ENCODE measurements at regions not wholly inside any gene's neighbourhood (a gene's known extent, or its start where the extent isn't known, plus 50 kb on each side); places are given as distances from the start of the nearest gene placed in this dataset.

- Histone ChIP-seq H3K27ac (ENCODE audit: low read depth, low read length) (no peak overlapping the region), H3K4me3 (ENCODE audit: low read depth, low read length) (no peak overlapping the region), H3K27me3 (ENCODE audit: insufficient read depth, low read length) (peaks cover 15% of the 10 kb centered on the region; the same call in 1 of the 2 replicates), H3K36me3 (ENCODE audit: insufficient read depth, low read length) (no peaks in the 10 kb centered on the region), H3K4me1 (ENCODE audit: control insufficient read depth, insufficient read depth, low read length, unreplicated experiment) (no peaks in the 10 kb centered on the region), H3K79me2 (ENCODE audit: control insufficient read depth, insufficient read depth, low read length, unreplicated experiment) (no peaks in the 10 kb centered on the region), H2AFZ (ENCODE audit: low read length, unreplicated experiment) (no peak overlapping the region)
Measured at GRCh38 chr17:6243186-6243585, 173.0 kb downstream of the WSCD1 start.

DNA sequence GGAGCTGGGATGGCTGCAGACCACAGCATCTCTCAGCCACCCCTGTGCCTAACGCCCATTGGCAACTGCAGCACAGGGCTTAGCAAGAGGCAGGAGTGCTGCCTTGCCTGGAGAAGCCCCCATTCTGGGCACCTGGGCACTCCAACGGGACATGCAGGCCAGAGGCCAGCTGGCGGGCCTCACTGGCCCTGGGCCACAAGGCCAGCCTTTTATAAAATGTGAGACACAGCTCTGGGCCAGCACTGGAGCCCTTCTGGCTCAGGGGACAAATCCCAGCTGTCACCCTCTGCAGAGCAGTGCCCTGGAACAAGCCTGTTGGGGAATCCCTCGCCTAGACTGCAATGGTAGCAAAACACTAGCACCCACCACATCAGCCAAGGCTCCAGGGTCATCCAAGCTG, 171.8 kb downstream of the WSCD1 start:
- Histone ChIP-seq H3K36me3 (ENCODE audit: insufficient read depth, low read length) (no peaks in the 10 kb centered on the region), H3K27me3 (ENCODE audit: insufficient read depth, low read length) (peaks cover 15% of the 10 kb centered on the region; the same call in 1 of the 2 replicates), H2AFZ (ENCODE audit: low read length, unreplicated experiment) (no peak overlapping the region), H3K4me1 (ENCODE audit: control insufficient read depth, insufficient read depth, low read length, unreplicated experiment) (no peaks in the 10 kb centered on the region), H3K79me2 (ENCODE audit: control insufficient read depth, insufficient read depth, low read length, unreplicated experiment) (no peaks in the 10 kb centered on the region), H3K27ac (ENCODE audit: low read depth, low read length) (no peak overlapping the region), H3K4me3 (ENCODE audit: low read depth, low read length) (no peak overlapping the region)

DNA sequence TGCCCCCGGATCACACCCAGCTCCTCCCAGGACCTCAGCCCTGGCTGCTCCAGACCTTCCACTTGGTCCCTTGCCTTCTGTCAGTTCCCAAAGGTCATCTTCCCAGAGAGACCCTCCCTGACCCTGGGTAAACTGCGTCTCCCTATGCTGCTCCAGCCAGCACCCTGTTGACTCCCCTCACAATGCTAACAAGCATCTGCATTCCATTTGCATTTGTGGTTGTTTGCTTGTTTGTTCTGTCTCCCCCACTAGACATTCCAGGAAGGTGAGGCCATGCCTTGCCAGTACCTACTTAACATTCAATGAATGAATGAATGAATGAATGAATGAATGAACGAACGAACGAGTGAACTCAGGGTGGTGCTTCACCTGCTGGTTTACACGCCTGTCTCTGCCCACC, 171.2 kb downstream of the WSCD1 start:
- Histone ChIP-seq H3K27ac (ENCODE audit: low read depth, low read length) (no peak overlapping the region), H2AFZ (ENCODE audit: low read length, unreplicated experiment) (no peak overlapping the region), H3K36me3 (ENCODE audit: insufficient read depth, low read length) (no peaks in the 10 kb centered on the region), H3K27me3 (ENCODE audit: insufficient read depth, low read length) (peaks cover 19% of the 10 kb centered on the region; the same call in 1 of the 2 replicates), H3K79me2 (ENCODE audit: control insufficient read depth, insufficient read depth, low read length, unreplicated experiment) (no peaks in the 10 kb centered on the region), H3K4me3 (ENCODE audit: low read depth, low read length) (no peak overlapping the region), H3K4me1 (ENCODE audit: control insufficient read depth, insufficient read depth, low read length, unreplicated experiment) (no peaks in the 10 kb centered on the region)

GRCh38 chr17:6240601-6241000, 170.4 kb downstream of the WSCD1 start:
- Histone ChIP-seq H3K79me2 (ENCODE audit: control insufficient read depth, insufficient read depth, low read length, unreplicated experiment) (no peaks in the 10 kb centered on the region), H2AFZ (ENCODE audit: low read length, unreplicated experiment) (no peak overlapping the region), H3K4me3 (ENCODE audit: low read depth, low read length) (no peak overlapping the region), H3K36me3 (ENCODE audit: insufficient read depth, low read length) (no peaks in the 10 kb centered on the region), H3K27me3 (ENCODE audit: insufficient read depth, low read length) (peaks cover 19% of the 10 kb centered on the region; the same call in 1 of the 2 replicates), H3K27ac (ENCODE audit: low read depth, low read length) (no peak overlapping the region), H3K4me1 (ENCODE audit: control insufficient read depth, insufficient read depth, low read length, unreplicated experiment) (no peaks in the 10 kb centered on the region)

DNA sequence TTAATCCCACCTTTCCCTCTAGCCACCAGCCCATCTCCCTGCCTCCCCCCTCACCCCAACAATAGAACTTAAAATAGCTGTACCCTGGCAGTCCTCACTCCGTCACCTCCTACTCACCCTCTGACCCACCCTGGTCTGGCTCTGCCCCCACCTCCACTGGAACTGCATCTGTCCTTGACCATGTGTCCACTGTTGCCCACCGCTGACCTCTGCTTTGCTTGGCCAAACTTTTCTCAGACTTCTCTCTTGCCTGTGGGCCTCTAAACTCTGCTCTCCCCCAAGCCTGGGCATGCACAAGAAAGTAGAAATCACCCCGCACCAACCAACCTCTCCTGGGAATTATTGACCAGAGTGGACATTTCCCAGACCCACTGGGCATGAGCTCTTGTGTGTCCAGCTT, 169.8 kb downstream of the WSCD1 start:
- H3K27ac ChIP-seq (ENCODE audit: low read depth, low read length): no peak overlapping the region
- no peaks in the 10 kb centered on the region for H3K79me2 ChIP-seq (ENCODE audit: control insufficient read depth, insufficient read depth, low read length, unreplicated experiment)

DNA sequence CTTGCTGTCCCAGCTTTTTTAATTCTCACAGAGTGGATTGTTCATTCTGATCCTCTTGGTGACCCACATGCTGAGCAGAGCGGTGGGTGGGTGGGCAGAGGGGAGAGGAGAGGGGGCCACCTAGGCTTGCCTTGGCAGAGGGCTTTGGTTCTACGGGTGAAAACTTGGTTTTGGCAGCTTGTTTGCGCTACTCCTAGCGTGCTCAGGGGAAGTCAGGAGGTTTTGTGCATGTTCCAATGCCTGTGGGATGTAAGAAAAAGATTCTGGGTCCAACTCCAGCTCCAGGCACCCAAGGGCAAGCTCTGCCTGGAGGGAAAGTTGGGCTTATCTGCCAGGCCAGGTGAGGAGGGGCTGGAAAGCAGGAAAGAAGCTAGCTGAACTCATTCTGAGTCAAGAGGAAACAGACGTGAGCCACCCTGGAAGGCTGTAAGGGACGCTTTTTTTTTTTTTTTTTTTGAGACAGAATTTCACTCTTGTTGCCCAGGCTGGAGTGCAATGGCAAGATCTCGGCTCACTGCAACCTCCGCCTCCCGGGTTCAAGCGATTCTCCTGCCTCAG, 169.1 kb downstream of the WSCD1 start:
- Histone ChIP-seq H3K27me3 (ENCODE audit: insufficient read depth, low read length) (peaks cover 19% of the 10 kb centered on the region), H3K27ac (ENCODE audit: low read depth, low read length) (no peak overlapping the region), H3K79me2 (ENCODE audit: control insufficient read depth, insufficient read depth, low read length, unreplicated experiment) (no peaks in the 10 kb centered on the region), H2AFZ (ENCODE audit: low read length, unreplicated experiment) (no peak overlapping the region), H3K36me3 (ENCODE audit: insufficient read depth, low read length) (no peaks in the 10 kb centered on the region), H3K4me3 (ENCODE audit: low read depth, low read length) (no peak overlapping the region), H3K4me1 (ENCODE audit: control insufficient read depth, insufficient read depth, low read length, unreplicated experiment) (no peaks in the 10 kb centered on the region)

More for the DNA sequence above, 169.8 kb downstream of the WSCD1 start:
- H3K27me3 ChIP-seq (ENCODE audit: insufficient read depth, low read length): peaks cover 19% of the 10 kb centered on the region; the same call in 1 of the 2 replicates
- H3K4me1 ChIP-seq (ENCODE audit: control insufficient read depth, insufficient read depth, low read length, unreplicated experiment): no peaks in the 10 kb centered on the region
- H3K36me3 ChIP-seq (ENCODE audit: insufficient read depth, low read length): no peaks in the 10 kb centered on the region
- no peak overlapping the region for H2AFZ ChIP-seq (ENCODE audit: low read length, unreplicated experiment)
- H3K4me3 ChIP-seq (ENCODE audit: low read depth, low read length): no peak overlapping the region

- Histone ChIP-seq H3K79me2 (ENCODE audit: control insufficient read depth, insufficient read depth, low read length, unreplicated experiment) (no peaks in the 10 kb centered on the region), H3K36me3 (ENCODE audit: insufficient read depth, low read length) (no peaks in the 10 kb centered on the region), H3K27ac (ENCODE audit: low read depth, low read length) (no peak overlapping the region), H3K27me3 (ENCODE audit: insufficient read depth, low read length) (peaks cover 4% of the 10 kb centered on the region), H2AFZ (ENCODE audit: low read length, unreplicated experiment) (no peak overlapping the region), H3K4me3 (ENCODE audit: low read depth, low read length) (no peak overlapping the region), H3K4me1 (ENCODE audit: control insufficient read depth, insufficient read depth, low read length, unreplicated experiment) (no peaks in the 10 kb centered on the region)
Measured at GRCh38 chr17:6233856-6234255, 163.7 kb downstream of the WSCD1 start.

- Histone ChIP-seq H3K4me1 (ENCODE audit: control insufficient read depth, insufficient read depth, low read length, unreplicated experiment) (no peaks in the 10 kb centered on the region), H3K27me3 (ENCODE audit: insufficient read depth, low read length) (peaks cover 4% of the 10 kb centered on the region), H3K36me3 (ENCODE audit: insufficient read depth, low read length) (no peaks in the 10 kb centered on the region), H3K4me3 (ENCODE audit: low read depth, low read length) (no peak overlapping the region), H2AFZ (ENCODE audit: low read length, unreplicated experiment) (no peak overlapping the region), H3K27ac (ENCODE audit: low read depth, low read length) (no peak overlapping the region), H3K79me2 (ENCODE audit: control insufficient read depth, insufficient read depth, low read length, unreplicated experiment) (no peaks in the 10 kb centered on the region)
Measured at GRCh38 chr17:6233339-6233738, 163.2 kb downstream of the WSCD1 start.

GRCh38 chr17:6232732-6233101, 162.5 kb downstream of the WSCD1 start:
- H3K27ac ChIP-seq (ENCODE audit: low read depth, low read length): no peak overlapping the region
- H3K79me2 ChIP-seq (ENCODE audit: control insufficient read depth, insufficient read depth, low read length, unreplicated experiment): no peaks in the 10 kb centered on the region
- no peak overlapping the region for H2AFZ ChIP-seq (ENCODE audit: low read length, unreplicated experiment)
- H3K4me3 ChIP-seq (ENCODE audit: low read depth, low read length): no peak overlapping the region
- no peaks in the 10 kb centered on the region for H3K36me3 ChIP-seq (ENCODE audit: insufficient read depth, low read length)
- H3K27me3 ChIP-seq (ENCODE audit: insufficient read depth, low read length): peaks cover 4% of the 10 kb centered on the region
- H3K4me1 ChIP-seq (ENCODE audit: control insufficient read depth, insufficient read depth, low read length, unreplicated experiment): no peaks in the 10 kb centered on the region

- H3K4me3 ChIP-seq (ENCODE audit: low read depth, low read length): no peak overlapping the region
Measured at GRCh38 chr17:6231886-6232731, 161.9 kb downstream of the WSCD1 start.

DNA sequence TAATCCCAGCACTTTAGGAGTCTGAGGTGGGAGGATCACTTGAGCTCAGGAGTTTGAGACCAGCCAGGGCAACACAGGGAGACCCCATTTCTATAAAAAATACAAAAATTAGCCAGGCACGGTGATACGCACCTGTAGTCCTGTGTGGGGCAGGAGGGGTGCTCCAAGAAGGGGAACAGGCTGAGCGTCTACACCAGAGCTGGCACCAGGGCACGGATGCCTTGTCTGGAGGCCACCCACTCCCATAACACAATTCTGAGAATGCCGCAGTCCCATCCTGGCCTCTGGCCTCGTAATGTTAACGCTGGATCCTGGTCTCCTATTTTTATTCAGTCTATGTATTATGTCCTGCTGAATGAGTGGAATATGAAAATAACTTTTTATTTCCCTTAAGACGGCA, 161.3 kb downstream of the WSCD1 start:
- Histone ChIP-seq H3K36me3 (ENCODE audit: insufficient read depth, low read length) (no peaks in the 10 kb centered on the region), H2AFZ (ENCODE audit: low read length, unreplicated experiment) (no peak overlapping the region), H3K4me3 (ENCODE audit: low read depth, low read length) (no peak overlapping the region), H3K27ac (ENCODE audit: low read depth, low read length) (no peak overlapping the region), H3K79me2 (ENCODE audit: control insufficient read depth, insufficient read depth, low read length, unreplicated experiment) (no peaks in the 10 kb centered on the region), H3K27me3 (ENCODE audit: insufficient read depth, low read length) (no peaks in the 10 kb centered on the region; the same call in none of the 2 replicates), H3K4me1 (ENCODE audit: control insufficient read depth, insufficient read depth, low read length, unreplicated experiment) (no peaks in the 10 kb centered on the region)

More at GRCh38 chr17:6231886-6232731, 161.9 kb downstream of the WSCD1 start:
- no peaks in the 10 kb centered on the region for H3K4me1 ChIP-seq (ENCODE audit: control insufficient read depth, insufficient read depth, low read length, unreplicated experiment)
- no peaks in the 10 kb centered on the region for H3K79me2 ChIP-seq (ENCODE audit: control insufficient read depth, insufficient read depth, low read length, unreplicated experiment)
- H3K27me3 ChIP-seq (ENCODE audit: insufficient read depth, low read length): peaks cover 4% of the 10 kb centered on the region
- H2AFZ ChIP-seq (ENCODE audit: low read length, unreplicated experiment): no peak overlapping the region
- no peaks in the 10 kb centered on the region for H3K36me3 ChIP-seq (ENCODE audit: insufficient read depth, low read length)
- no peak overlapping the region for H3K27ac ChIP-seq (ENCODE audit: low read depth, low read length)

Measured in ACC112 (cell line).